ENCODE measurements at regions not wholly inside any gene's neighbourhood (a gene's known extent, or its start where the extent isn't known, plus 50 kb on each side); places are given as distances from the start of the nearest gene placed in this dataset.
"Not testable (repeated sequence)": the region's sequence is repeated elsewhere in the genome, so short reads cannot be mapped to it uniquely, and the experiment has no call there.

DNA sequence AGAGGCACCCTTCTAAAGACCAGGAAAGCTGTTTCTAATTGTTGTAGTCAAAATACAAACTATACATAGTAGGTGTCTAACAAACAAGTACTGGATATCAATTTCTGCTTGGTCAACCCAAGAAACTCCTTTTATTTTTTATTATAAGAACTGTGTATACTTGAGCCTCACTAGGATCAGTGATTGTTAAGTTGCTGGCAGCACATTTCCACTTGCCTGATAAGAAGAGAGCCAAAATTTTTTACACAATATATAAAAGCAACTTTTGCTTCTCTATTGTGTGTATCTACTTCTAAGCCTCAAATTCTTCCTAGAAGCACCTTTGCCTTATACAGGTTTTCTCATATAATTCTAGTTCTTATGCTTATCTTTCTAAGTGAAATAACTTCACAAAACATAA lies 703.0 kb upstream of the EPHA5 start:
- no peak for DNase-seq

DNA sequence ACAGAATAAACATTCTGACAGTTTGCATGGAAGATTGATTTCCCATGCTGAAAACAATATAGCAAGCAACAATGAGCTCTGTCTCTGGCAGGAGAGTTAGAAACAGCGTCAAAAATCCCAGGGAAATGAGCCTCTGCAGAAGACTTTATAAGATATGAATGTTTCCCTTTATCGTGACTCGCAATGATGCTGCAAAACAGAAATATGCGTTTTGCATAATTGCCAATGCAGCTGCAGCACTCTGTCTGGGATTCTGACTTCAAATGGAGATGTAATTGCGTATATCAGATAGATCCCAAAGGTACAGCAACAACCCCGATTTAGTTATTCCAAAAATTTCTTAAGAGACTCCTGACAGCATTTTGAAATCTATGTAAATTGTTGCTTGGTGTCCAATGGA lies 702.4 kb upstream of the EPHA5 start:
- no peak for DNase-seq

DNA sequence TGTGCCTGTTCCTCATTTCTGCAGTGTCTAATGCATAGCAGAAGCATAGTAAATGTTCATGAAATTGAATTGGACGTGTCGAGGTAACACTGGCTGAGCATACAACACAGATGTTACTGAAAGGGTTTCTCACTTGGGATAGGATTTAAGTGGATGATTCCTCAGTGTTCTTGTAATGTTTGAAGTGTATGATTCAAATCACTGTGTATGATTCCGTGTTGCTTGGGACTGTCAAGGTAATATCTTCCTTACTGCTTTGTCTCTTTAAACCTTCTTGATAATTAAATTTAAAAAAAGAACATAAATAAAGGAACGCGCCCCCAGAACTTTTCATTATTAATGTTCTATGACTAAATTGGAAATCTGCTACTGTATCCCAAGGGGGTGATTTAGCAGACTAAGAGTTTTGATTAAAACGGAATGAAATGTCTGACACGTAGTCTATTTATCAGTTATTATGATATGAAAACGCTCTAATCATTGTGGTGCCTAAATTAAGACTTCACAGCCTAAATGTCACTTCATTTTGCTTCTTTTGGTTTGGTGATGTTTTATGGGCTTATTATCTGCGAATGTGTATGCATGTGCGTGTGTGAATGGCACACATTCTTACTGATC lies 696.9 kb upstream of the EPHA5 start:
- DNase-seq, result no peak

DNA sequence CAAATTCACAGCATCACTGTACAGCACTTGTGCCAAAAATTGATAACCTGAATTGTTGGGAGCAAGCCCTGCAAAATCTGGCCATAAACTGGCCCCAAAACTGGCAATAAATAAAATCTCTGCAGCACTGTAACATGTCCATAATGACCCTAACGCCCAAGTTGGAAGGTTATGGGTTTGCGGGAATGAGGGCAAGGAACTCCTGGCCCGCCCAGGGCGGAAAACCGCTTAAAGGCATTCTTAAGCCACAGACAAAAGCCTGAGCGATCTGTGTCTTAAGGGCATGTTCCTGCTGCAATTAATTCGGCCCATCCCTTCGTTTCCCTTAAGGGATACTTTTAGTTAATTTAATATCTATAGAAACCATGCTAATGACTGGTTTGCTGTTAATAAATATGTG lies 690.1 kb upstream of the EPHA5 start:
- not testable (repeated sequence) for DNase-seq

DNA sequence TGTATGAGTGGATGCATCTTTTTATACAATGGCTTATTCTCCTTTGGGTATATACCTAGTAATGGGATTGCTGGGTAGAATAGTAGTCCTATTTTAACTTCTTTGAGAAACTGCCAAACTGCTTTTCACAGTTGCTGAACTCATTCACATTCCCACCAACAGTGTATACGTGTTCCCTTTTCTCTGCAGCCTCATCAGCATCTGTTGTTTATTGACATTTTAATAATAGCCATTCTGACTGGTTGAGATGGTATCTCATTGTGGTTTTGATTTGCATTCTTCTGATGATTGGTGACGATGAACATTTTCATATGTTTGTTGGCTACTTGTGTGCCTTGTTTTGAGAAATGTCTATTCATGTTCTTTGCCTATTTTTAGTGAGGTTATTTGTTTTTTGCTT lies 687.0 kb upstream of the EPHA5 start:
- no peak for DNase-seq

DNA sequence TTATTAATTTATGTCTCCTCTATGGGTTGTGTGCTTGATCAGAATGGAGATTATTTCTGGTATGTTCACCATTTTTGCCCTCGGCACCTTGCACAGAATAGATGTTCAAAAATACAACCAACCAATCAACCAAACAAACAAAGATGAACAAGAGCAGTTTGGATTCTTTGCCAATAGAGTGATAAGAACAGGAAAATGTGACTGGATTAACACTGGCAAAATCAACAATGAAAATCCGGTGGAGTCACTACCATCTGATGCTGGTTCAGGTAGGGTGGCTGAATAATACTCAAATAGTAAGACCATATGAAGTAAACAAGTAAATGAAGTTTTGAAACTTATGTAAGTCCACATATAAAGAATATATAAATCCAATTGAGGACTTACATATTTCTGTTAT lies 685.0 kb upstream of the EPHA5 start:
- DNase-seq, result no peak

DNA sequence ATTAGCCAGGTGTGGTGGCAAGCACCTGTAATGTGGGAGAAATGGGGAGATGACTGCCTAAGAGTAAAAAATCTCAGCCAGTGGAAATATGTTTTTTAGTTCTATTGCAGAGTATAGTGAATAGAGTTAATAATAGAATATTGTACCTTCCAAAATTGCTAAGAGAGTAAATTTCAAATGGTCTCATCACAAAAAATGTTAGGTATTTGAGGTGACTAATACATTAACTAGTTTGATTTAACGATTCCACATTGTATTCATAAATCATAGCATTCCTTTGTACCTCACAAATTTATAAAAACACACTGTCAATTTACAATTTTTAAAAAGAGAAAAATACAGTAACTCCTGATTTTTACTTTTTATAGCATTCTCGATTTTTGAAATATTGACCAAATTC lies 681.5 kb upstream of the EPHA5 start:
- no peak for DNase-seq

DNA sequence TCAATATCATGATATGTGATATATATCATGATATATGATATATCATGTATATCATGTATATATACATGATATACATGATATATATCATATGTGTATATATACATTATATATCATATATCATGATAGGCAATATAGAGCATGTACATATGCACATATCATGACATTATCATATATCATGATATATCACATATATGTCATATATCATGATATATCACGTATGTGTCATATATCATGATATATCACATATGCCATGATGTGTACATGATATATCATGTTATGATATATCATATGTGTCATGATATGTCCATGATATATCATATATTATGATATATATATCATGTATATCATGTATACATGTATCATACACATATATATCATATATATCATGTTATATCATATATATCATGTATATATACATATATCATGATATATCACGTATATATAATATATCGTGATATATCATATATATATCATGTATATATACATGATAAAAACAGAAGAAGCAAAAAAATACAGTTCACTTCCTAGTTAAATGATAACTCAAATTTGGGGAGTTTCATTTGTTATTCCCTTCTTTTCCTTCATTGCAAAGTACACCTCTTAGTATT lies 670.1 kb upstream of the EPHA5 start:
- no peak for DNase-seq

DNA sequence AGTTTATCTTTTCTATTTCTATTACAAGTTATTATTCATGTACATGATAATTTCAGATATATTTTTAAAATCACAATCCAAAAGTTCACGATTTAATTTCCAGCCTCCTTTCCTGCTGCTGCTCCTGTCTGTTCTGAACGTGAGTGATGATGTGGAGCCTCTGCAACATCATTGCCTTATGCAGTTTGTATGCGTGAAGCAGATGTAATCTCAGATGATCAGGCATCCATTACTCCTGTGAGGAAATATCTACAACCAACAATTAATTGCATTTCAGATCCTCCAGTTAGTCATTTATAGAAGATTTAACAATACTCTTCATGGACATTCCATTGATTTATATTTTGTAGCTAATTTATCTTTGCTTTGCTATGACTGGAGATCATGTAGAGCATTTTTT lies 668.7 kb upstream of the EPHA5 start:
- no peak for DNase-seq

DNA sequence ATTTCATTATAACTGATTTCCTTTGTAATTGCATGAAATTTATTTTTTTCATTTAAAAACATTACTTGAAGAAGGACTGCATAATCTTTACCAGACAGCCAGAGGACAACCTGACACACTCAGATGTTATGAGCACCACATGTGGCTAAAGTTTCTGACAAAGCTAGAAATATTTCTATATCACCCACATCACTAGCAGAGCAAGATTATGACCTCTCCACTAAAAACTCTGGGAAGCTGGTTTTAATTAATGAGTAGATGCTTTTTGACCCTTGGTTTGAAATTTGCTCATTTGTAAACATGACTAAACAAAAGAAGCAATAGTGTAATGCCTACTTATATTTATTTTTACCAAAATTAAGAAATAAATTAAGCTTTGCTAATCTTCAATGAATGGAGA lies 661.5 kb upstream of the EPHA5 start:
- no peak for DNase-seq

DNA sequence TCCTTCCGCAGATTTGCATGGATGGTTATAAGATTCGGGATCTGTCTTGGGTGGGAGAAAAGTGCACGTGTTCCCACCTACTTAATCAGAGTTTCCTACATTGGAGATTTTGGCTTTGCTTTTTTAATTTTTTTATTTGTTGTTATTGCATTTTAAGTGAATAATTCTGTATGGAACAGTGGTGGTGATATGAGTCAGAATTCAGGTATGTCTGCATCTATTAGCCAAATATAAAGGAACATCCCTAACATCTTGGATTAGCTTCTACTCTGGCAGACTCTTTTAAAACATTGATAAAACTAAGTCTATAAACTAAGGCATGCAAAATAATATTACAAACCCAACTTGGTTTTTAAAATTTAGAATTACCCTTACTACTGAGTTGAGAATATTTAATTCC lies 659.8 kb upstream of the EPHA5 start:
- no peak for DNase-seq

DNA sequence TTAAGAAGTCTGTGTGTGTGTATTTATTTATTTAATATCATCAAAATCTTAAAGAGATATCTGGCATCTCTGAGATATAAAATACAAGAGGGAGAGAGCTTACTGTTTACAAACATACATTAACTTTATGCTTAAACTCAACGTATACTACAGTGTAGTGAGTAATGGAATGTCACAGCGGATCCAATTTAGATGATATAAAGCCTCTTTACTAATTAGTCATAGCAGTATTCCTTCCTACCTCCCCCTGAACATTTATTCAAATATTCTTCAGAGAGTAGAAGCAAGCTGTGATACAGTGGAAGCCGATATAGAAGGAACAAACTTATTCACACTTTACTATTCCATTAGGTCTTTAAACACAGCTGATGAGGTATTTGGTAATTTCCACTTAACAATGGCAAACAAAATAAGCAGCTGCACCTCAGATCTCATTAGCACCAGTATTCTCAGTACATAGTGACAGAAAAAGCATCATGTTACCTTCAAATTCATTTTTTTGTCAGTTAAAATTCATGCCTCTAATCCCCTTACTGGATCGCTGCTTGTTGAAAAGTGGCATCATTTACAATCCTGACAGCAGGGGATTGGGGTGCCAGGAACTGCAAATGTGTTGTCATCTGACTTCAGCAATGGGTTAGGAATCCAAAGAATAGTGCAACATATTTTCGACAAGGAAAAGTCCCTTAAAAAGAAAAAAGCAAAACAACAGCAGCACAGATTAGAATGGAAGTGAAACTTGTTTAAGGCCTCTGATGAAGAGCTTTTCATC lies 658.7 kb upstream of the EPHA5 start:
- DNase-seq, result no peak

DNA sequence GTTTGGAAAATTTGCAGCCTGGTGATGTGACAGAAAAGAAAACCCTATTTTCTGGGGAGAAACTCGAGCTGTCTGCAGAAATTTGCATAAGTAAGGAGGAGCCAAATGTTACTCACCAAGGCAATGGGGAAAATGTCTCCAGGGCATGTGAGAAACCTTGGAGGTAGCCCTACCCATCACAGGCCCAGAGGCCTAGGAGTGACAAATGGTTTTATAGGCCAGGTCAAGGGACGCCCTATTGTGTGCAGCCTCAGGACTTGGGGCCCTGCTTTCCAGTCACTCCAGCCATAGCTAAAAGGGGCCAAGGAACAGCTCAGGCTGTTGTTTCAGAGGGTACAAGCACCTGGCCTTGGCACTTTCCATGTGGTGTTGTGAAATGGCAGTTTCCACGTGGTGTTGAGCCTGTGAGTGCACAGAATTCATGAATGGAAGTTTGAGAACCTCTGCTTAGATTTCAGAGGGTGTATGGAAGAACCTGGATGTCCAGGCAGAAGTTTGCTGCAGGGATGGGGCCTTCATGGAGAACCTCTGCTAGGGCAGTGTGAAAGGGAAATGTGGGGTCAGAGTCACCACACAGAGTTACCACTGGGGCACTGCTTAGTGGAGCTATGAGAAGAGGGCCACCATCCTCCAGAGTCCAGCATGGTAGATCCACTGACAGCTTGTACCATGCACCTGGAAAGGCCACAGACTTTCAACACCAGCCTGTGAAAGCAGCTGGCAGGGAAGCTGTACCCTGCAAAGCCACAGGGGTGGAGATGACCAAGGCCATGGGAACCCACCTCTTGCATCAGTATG lies 637.6 kb upstream of the EPHA5 start:
- DNase-seq, result no peak

DNA sequence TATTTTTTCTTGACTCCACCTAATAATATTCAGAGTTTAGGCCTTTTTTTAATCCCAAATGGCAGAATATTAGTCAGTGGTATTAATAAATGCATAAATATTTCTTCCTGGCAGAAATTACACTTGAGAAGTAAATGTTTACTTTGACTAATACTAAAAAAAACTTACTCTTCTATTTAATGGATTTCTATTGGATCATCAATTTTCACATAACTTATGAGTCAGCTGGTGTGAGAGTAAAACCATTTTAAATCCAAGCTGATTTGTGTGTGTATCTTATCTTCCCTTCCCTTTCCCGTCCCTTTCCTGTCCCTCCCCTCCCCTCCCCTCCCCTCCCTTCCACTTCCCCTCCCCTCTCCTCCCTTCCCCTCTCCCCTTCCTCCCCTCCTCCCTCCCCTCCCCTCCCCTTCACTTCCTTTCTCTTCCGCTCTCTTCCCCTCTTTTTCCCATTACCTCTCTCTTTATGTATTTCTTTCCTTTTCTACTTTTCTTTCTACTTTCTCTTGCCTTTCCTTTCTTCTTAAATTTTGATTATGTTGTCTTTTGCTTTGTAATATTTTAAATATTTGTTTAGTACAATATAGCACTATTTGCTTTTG lies 630.1 kb upstream of the EPHA5 start:
- no peak for DNase-seq

DNA sequence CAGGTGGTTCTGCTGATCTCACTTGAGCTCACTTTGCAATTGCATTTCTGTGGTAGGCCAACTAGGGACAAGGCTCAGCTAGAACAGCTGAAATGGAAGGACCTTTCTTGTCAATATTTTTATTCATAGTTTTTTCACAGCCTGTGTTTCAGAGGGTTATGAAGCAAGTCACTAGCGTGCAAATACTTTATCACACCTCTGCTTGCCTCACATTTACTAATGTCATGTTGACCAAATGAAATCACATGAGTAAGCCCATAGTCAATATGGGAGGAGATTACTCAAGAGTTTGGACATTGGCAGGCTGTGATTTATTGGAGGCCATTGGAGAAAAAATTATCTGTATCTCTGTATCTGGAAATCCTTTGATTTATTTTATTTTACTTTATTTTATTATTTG lies 628.3 kb upstream of the EPHA5 start:
- DNase-seq, result no peak

DNA sequence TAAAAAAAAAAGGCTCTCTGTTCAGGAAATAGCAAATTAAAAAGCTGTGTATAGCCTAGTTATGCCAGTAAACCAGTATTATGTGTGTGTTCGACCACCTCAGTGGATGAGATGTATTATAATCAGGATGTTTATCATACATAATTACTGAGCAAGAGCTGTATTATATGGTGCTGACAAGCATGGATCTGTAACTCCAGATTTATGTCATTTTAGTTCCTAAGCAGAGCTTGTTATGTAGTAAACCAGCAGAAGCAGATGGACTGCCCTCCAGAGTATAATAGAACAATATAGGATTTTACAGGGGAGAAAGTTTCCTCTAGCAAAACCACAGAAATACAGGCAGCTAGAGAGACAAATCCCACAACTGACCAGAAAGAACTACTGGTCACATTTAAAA lies 627.4 kb upstream of the EPHA5 start:
- no peak for DNase-seq

DNA sequence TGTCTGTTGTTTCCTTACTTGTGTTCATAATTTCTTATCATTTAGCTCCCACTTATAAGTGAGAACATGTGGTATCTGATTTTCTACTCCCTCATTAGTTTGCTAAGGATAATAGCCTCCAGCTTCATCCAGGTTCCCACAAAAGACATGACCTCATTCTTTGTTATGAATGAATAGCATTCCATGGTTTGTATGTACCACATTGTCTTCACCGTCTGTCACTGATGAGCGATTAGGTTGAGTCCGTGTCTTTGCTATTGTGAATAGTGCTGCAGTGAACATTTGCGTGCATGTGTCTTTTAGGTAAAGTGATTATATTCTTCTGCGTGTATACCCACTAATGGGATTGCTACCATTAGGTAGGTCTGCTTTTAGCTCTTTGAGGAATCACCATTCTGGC lies 624.3 kb upstream of the EPHA5 start:
- no peak for DNase-seq

DNA sequence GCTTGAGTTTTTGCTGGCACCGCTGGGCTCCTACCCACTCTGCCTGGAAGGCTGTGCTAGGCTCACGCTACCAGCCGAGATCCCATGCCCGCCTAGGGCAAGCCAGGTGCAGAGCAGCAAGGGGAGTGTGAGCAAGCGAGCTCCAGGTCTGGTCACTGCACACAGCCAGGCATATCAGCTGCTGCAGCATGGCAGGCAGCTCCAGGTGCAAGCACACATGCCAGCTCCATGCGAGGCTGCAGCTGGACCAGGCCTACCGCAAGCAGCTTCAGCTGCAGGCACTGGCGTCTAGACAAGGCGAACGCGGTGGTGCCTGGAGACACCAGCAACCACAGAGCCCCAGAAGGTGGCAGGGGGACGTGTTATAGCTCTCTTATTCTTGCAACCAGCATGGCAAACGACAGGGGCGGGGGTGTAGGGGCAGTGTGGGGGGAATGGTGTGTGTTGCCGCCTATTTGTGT lies 614.7 kb upstream of the EPHA5 start:
- DNase-seq, result no peak

DNA sequence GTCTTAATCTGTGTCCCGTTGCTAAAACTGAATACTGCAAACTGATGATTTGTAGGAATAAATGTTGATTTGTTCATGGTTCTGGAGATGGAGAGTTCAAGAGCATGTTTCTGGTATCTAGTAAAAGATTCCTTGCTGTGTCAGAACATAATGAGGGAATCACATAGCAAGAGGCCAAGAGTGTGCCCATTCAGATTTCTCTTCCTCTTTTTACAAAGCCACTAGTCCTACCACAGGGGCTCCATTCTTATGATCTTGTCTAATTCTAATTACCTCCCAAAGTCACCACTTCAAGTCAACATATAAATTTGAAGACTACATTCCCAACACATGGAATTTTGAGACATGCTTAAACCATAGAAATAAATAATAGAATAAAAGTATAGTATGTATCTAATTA lies 608.8 kb upstream of the EPHA5 start:
- DNase-seq, result no peak

DNA sequence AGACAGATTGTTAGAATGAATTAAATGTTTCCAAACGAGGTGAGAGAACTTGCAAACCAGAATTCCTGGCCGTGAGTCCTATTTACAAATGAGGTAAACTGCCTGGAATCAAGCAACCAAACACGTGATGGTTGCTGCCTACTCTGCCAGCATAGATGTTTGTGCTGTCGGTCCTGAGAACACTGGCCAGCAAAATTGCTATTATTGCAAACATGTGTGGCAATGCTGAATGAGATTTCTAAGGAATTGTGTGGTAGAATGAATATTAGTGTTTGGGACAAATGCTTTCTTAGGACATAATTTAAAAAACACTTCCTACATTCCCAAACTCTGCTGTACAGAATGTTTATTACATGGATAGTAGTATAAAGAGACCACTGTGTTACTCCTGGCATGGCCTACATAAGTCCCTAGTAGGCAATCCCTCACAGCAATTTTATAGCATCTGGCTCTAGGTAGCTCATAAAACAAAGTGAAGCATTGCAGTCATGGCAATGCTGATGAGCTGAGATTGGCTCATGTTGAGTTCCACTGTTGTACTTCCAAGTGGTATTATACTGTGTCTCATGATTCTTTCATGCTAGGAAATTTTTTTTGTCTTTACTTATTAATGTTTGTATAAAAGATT lies 605.2 kb upstream of the EPHA5 start:
- DNase-seq, result no peak

DNA sequence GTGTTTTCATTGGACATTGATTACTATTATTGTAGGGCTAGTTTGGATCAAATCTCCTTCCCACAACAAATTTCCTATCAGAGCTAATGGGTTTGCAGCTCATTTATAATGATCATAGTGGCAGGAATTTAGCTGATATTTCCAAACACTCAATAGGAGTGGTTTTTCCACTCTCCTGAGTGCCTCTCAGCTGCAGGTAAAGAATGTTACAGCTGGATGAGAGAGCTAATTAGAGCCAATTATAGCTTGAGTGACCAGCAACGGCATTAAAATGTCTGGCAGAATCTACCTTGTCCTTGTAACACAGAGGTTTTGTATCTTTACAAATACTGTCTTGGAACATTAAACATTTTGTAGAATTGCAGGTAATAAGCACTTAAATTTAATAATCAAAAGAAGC lies 602.8 kb upstream of the EPHA5 start:
- DNase-seq, result no peak

DNA sequence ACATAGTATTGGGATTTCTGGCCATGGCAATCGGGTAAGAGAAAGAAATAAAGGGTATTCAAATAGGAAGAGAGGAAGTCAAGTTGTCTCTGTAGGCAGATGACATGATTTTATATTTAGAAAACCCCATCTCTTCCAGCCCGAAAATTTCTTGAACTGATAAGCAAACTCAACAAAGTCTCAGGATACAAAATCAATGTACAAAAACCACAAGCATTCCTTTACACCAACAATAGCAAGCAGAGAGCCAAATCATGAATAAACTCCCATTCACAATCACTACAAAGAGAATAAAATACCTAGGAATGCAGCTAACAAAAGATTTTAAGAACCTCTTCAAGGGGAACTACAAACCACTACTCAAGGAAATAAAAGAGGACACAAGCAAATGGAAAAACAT lies 600.1 kb upstream of the EPHA5 start:
- not testable (repeated sequence) for DNase-seq

Data from right kidney (tissue), 1 donor.